Breast epithelium (tissue), 3 donors: ENCODE measurements at regions not wholly inside any gene's neighbourhood (a gene's known extent, or its start where the extent isn't known, plus 50 kb on each side); places are given as distances from the start of the nearest gene placed in this dataset.

Experiments used
- POLR2A ChIP-seq: fragments of 450-650 bp; IDR thresholded peaks from one replicate; pipeline ENCODE4 v1.6.1; 2016; ENCODE audit warnings: antibody characterized with exemption, mild to moderate bottlenecking, moderate library complexity
- POLR2AphosphoS5 ChIP-seq, 3 donors: sonication (generic); formaldehyde crosslinking; IDR thresholded peaks; one replicate each; pipeline ENCODE4 v1.6.1; 2017; ENCODE audit warnings: antibody characterized with exemption in 3 of 3

- TF ChIP-seq POLR2AphosphoS5 (IDR thresholded peaks at IDR 0.05) (no peak), POLR2A (no peak)
Measured at GRCh38 chr3:80023010-80023409, 255.2 kb upstream of the ROBO1 start.
